ENCODE measurements at regions not wholly inside any gene's neighbourhood (a gene's known extent, or its start where the extent isn't known, plus 50 kb on each side); places are given as distances from the start of the nearest gene placed in this dataset.

GRCh38 chr10:104559935-104560334, 81.2 kb upstream of the SORCS3 start:
- H3K4me2 ChIP-seq (ENCODE audit: insufficient read depth, low read length) = no peak overlapping the region
- TF ChIP-seq TEAD4 (IDR thresholded peaks at IDR 0.05; ENCODE audit: low read length) = no peak
- TF ChIP-seq TEAD4 (CRISPR knock-in tag; IDR thresholded peaks at IDR 0.05; ENCODE audit: borderline replicate concordance) = no peak
- TF ChIP-seq BRCA1 (IDR thresholded peaks at IDR 0.05) = no peak
- TF ChIP-seq BRCA1 (CRISPR knock-in tag; IDR thresholded peaks at IDR 0.05) = no peak
- ChIA-PET POLR2A (no interaction called here), CTCF (ENCODE audit: low intra/inter-chr PET ratio) (no interaction called here)
- no peak overlapping the region for H3K27ac ChIP-seq (ENCODE audit: extremely low read depth, low read depth, low read length)
- H3K9me3 ChIP-seq (replicated peaks; ENCODE audit: control insufficient read depth, insufficient read depth, low read depth, low read length) = no peaks in the 10 kb centered on the region
- no peaks in the 10 kb centered on the region for H4K20me1 ChIP-seq (replicated peaks; ENCODE audit: control insufficient read depth, insufficient read depth, low read length)
- no peaks in the 10 kb centered on the region for H3K9me1 ChIP-seq (ENCODE audit: control insufficient read depth, insufficient read depth, low read length)
- no peaks in the 10 kb centered on the region for H3K79me2 ChIP-seq (ENCODE audit: control insufficient read depth, insufficient read depth, low read length)
- no peak overlapping the region for H3K4me3 ChIP-seq
- H3K27me3 ChIP-seq (ENCODE audit: control insufficient read depth in 2 of 2, insufficient read depth in 2 of 2, low read length in 2 of 2) = no peaks in the 10 kb centered on the region; a peak in 1 of 5 replicates
- intact Hi-C loops (cut with micrococcal nuclease) = no loop called here
- 0% methylated on average over 5 of the region's 5 CpGs for WGBS (ENCODE audit: insufficient coverage, low coverage, missing lambda C conversion rate)
- in situ Hi-C loops (cut with MboI) = no loop called here
- H2AFZ ChIP-seq (ENCODE audit: low read depth, low read length) = no peak overlapping the region
- no peaks in the 10 kb centered on the region for H3K4me1 ChIP-seq (replicated peaks in 1 of 2; ENCODE audit: control insufficient read depth in 2 of 2, insufficient read depth in 2 of 2, low read length in 2 of 2)
- BruUV-seq (replicated peaks) = no TSS peak
- FAIRE-seq (no peak), DNase-seq (ENCODE audit: extremely low read depth in 1 of 4, low spot score in 3 of 4) (no peak), ATAC-seq (no peak)
- H3K36me3 ChIP-seq (ENCODE audit: control insufficient read depth, insufficient read depth, low read length) = no peaks in the 10 kb centered on the region
- no peak overlapping the region for H3K9ac ChIP-seq (ENCODE audit: insufficient read depth in 1 of 2, low read depth in 2 of 2, low read length in 2 of 2)

DNA sequence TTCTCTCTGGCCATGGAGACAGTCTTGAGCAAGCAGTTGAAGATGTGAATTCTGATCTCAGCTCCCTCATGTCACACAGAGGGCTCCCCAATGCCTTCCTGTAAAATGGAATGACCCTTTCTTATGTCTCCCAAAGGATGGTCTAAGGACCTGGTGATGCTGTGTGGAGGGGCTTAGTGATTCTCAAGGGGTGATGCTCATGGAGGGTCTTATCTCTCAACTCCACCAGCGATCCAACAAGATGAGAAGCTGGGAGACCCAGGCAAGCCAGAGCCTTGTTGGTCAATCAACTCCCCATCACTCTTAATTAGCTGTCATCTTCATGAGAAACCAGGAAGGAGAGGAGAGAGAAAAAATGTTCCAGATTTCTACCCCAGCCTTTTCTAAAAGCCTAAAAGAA, 78.0 kb upstream of the SORCS3 start:
- BruUV-seq (replicated peaks) = no TSS peak
- H3K27me3 ChIP-seq (ENCODE audit: control insufficient read depth in 2 of 2, insufficient read depth in 2 of 2, low read length in 2 of 2) = no peaks in the 10 kb centered on the region
- no peak overlapping the region for H3K4me2 ChIP-seq (ENCODE audit: insufficient read depth, low read length)
- ATAC-seq (no peak), FAIRE-seq (no peak), DNase-seq (ENCODE audit: extremely low read depth in 1 of 4, low spot score in 3 of 4) (no peak)
- no peaks in the 10 kb centered on the region for H3K9me3 ChIP-seq (replicated peaks; ENCODE audit: control insufficient read depth, insufficient read depth, low read depth, low read length)
- no peaks in the 10 kb centered on the region for H3K36me3 ChIP-seq (ENCODE audit: control insufficient read depth, insufficient read depth, low read length)
- no peak overlapping the region for H3K27ac ChIP-seq (ENCODE audit: extremely low read depth, low read depth, low read length)
- no peak for TF ChIP-seq ZNF175 (CRISPR knock-in tag; IDR thresholded peaks at IDR 0.05; ENCODE audit: low read depth)
- TF ChIP-seq SIX5 (IDR thresholded peaks at IDR 0.05; ENCODE audit: borderline replicate concordance in 1 of 2, insufficient read depth in 1 of 2, low read depth in 1 of 2, low read length in 2 of 2) = no peak
- TF ChIP-seq ZNF77 (CRISPR knock-in tag; IDR thresholded peaks at IDR 0.05) = no peak
- no peak for TF ChIP-seq RAD21 (CRISPR knock-in tag; conservative IDR thresholded peaks at IDR 0.05 in 1 of 2, IDR thresholded peaks at IDR 0.05 in 1 of 2)
- TF ChIP-seq CEBPB (tag; IDR thresholded peaks at IDR 0.05) = no peak
- TF ChIP-seq ZNF445 (CRISPR knock-in tag; IDR thresholded peaks at IDR 0.05; ENCODE audit: low read depth) = no peak
- no peak for TF ChIP-seq FOXK1 (CRISPR knock-in tag; IDR thresholded peaks at IDR 0.05; ENCODE audit: borderline replicate concordance)
- no peaks in the 10 kb centered on the region for H3K79me2 ChIP-seq (ENCODE audit: control insufficient read depth, insufficient read depth, low read length)
- no peak overlapping the region for H2AFZ ChIP-seq (ENCODE audit: low read depth, low read length)
- no peaks in the 10 kb centered on the region for H3K4me1 ChIP-seq (replicated peaks in 1 of 2; ENCODE audit: control insufficient read depth in 2 of 2, insufficient read depth in 2 of 2, low read length in 2 of 2)
- no peak overlapping the region for H3K9ac ChIP-seq (ENCODE audit: insufficient read depth in 1 of 2, low read depth in 2 of 2, low read length in 2 of 2)
- no peaks in the 10 kb centered on the region for H3K9me1 ChIP-seq (ENCODE audit: control insufficient read depth, insufficient read depth, low read length)
- POLR2A ChIA-PET = no interaction called here
- in situ Hi-C loops (cut with MboI) (no loop called here), intact Hi-C loops (cut with micrococcal nuclease) (no loop called here)
- 0% methylated on average over 1 of the region's 1 CpG for WGBS (ENCODE audit: insufficient coverage, low coverage, missing lambda C conversion rate)
- CTCF ChIA-PET (ENCODE audit: low intra/inter-chr PET ratio) = no interaction called here
- H4K20me1 ChIP-seq (replicated peaks; ENCODE audit: control insufficient read depth, insufficient read depth, low read length) = no peaks in the 10 kb centered on the region
- no peak overlapping the region for H3K4me3 ChIP-seq

All from K562 (cell line).